H1 (cell line): ENCODE measurements at regions not wholly inside any gene's neighbourhood (a gene's known extent, or its start where the extent isn't known, plus 50 kb on each side); places are given as distances from the start of the nearest gene placed in this dataset.

Experiments used
- CTCF ChIA-PET: fragments of 300-600 bp; sonication (Branson Sonifier 250); formaldehyde crosslinking; loops from one replicate; lab custom pipeline; 2021; ENCODE audit not compliant: partially characterized antibody; lab: Charles Lee
- POLR2A ChIA-PET: fragments of 300-600 bp; sonication (Branson Sonifier 250); formaldehyde crosslinking; loops from one replicate; lab custom pipeline; 2021; ENCODE audit warnings: inconsistent platforms; ENCODE audit not compliant: partially characterized antibody; lab: Charles Lee
- DNase-seq, 2 experiments: peaks; one replicate each; pipeline versions ENCODE4 v3.0.0 to v3.0.0-alpha.2; 2010 to 2022; ENCODE audit warnings: low spot score in 2 of 2, low read depth in 1 of 2, mixed read lengths in 1 of 2
- FAIRE-seq: peaks from 2 replicates; lab custom pipeline; 2011; peaks lifted over from hg19 to GRCh38; lab: Jason Lieb, UNC
- H2AFZ ChIP-seq: 2 replicates; pipeline ENCODE4 v1.8.1; 2012; ENCODE audit warnings: low read length, inconsistent platforms
- H2AK5ac ChIP-seq: 2 replicates; pipeline ENCODE4 v1.6.1; 2013; ENCODE audit warnings: low read depth, low read length
- H2BK120ac ChIP-seq: replicated peaks from 2 replicates; pipeline ENCODE3; 2013; ENCODE audit warnings: low read depth, low read length, inconsistent platforms
- H2BK12ac ChIP-seq: 2 replicates; pipeline ENCODE4 v1.6.1; 2013; ENCODE audit warnings: low read depth, low read length
- H2BK15ac ChIP-seq: 2 replicates; pipeline ENCODE4 v1.6.1; 2013; ENCODE audit warnings: low read length
- H2BK20ac ChIP-seq: 2 replicates; pipeline ENCODE4 v1.6.1; 2013; ENCODE audit warnings: low read length
- H2BK5ac ChIP-seq: 2 replicates; pipeline ENCODE4 v1.6.1; 2013; ENCODE audit warnings: low read depth, low read length
- H3K14ac ChIP-seq: 2 replicates; pipeline ENCODE4 v1.6.1; 2013; ENCODE audit warnings: inconsistent platforms; ENCODE audit not compliant: insufficient read length
- H3K18ac ChIP-seq: 2 replicates; pipeline ENCODE4 v1.6.1; 2013; ENCODE audit warnings: low read length; ENCODE audit errors: extremely low read depth
- H3K23ac ChIP-seq: 2 replicates; pipeline ENCODE4 v1.6.1; 2013; ENCODE audit warnings: inconsistent platforms; ENCODE audit not compliant: insufficient read length
- H3K23me2 ChIP-seq: 2 replicates; pipeline ENCODE4 v1.6.1; 2013; ENCODE audit warnings: low read depth, low read length
- H3K27ac ChIP-seq: 2 replicates; pipeline ENCODE4 v1.6.1; 2011; ENCODE audit warnings: low read depth, low read length, inconsistent platforms
- H3K27me3 ChIP-seq, 4 experiments: replicated peaks in 1 of 4; 1 replicate in 1 of 4; 2 replicates in 3 of 4; pipeline versions ENCODE4 v1.6.1 to v1.8.1; 2011 to 2013; ENCODE audit warnings: low read length in 3 of 4, mild to moderate bottlenecking in 3 of 4, inconsistent platforms in 2 of 4, mixed read lengths in 2 of 4, moderate library complexity in 1 of 4; ENCODE audit not compliant: control insufficient read depth in 3 of 4, insufficient read depth in 3 of 4; ENCODE audit errors: extremely low read depth in 1 of 4
- H3K36me3 ChIP-seq, 4 experiments: 2 replicates each; pipeline versions ENCODE4 v1.6.1 to v1.8.1; 2011 to 2013; ENCODE audit warnings: mild to moderate bottlenecking in 4 of 4, low read length in 3 of 4, moderate library complexity in 2 of 4, control low read depth in 1 of 4, inconsistent platforms in 1 of 4; ENCODE audit not compliant: insufficient read depth in 4 of 4, control insufficient read depth in 2 of 4
- H3K4ac ChIP-seq: replicated peaks from 2 replicates; pipeline ENCODE3; 2013; ENCODE audit warnings: low read length, low read depth, mixed read lengths, inconsistent platforms; ENCODE audit not compliant: insufficient read length
- H3K4me1 ChIP-seq, 4 experiments: replicated peaks in 1 of 4; 1 replicate in 1 of 4; 2 replicates in 3 of 4; pipeline versions ENCODE4 v1.6.1 to v1.8.1; 2011 to 2013; ENCODE audit warnings: low read length in 3 of 4, inconsistent platforms in 2 of 4, mixed read lengths in 1 of 4; ENCODE audit not compliant: insufficient read depth in 4 of 4, control insufficient read depth in 3 of 4
- H3K4me2 ChIP-seq, 2 experiments: 2 replicates each; pipeline versions ENCODE4 v1.6.1 to v1.8.1; 2011 to 2013; ENCODE audit warnings: low read depth in 2 of 2, low read length in 2 of 2, control low read depth in 1 of 2, inconsistent platforms in 1 of 2, mild to moderate bottlenecking in 1 of 2; ENCODE audit not compliant: insufficient read depth in 1 of 2
- H3K4me3 ChIP-seq, 4 experiments: fragments of 200-600, 300-600 bp in 1 of 4; sonication (generic), shearing (Covaris generic), sonication (Bioruptor Twin) in 1 of 4; 2 replicates each; pipeline versions ENCODE4 v1.5.1 to v1.8.1; 2011 to 2016; ENCODE audit warnings: low read length in 4 of 4, low read depth in 3 of 4, control low read depth in 2 of 4, inconsistent platforms in 2 of 4, mild to moderate bottlenecking in 2 of 4, mixed read lengths in 1 of 4, moderate library complexity in 1 of 4; ENCODE audit not compliant: insufficient read depth in 2 of 4; ENCODE audit errors: extremely low read depth in 1 of 4
- H3K56ac ChIP-seq: replicated peaks from 2 replicates; pipeline ENCODE3; 2013; ENCODE audit warnings: low read depth, mild to moderate bottlenecking, mixed read lengths, low read length, inconsistent platforms; ENCODE audit not compliant: insufficient read length
- H3K79me1 ChIP-seq: 2 replicates; pipeline ENCODE4 v1.6.1; 2013; ENCODE audit warnings: low read depth, low read length, control low read depth
- H3K79me2 ChIP-seq, 2 experiments: 2 replicates each; pipeline versions ENCODE4 v1.6.1 to v1.8.1; 2012 to 2013; ENCODE audit warnings: low read length in 2 of 2, mild to moderate bottlenecking in 2 of 2, inconsistent platforms in 1 of 2; ENCODE audit not compliant: insufficient read depth in 2 of 2, control insufficient read depth in 1 of 2
- H3K9ac ChIP-seq, 4 experiments: replicated peaks in 1 of 4; 1 replicate in 1 of 4; 2 replicates in 3 of 4; pipeline versions ENCODE4 v1.6.1 to v1.8.1; 2011 to 2013; ENCODE audit warnings: low read depth in 3 of 4, low read length in 3 of 4, control low read depth in 2 of 4, mild to moderate bottlenecking in 2 of 4, moderate library complexity in 2 of 4, inconsistent platforms in 1 of 4; ENCODE audit errors: extremely low read depth in 1 of 4
- H3K9me3 ChIP-seq, 2 experiments: 2 replicates each; pipeline versions ENCODE4 v1.6.1 to v1.8.1; 2012 to 2013; ENCODE audit warnings: mild to moderate bottlenecking in 2 of 2, moderate library complexity in 2 of 2, control low read depth in 1 of 2, inconsistent platforms in 1 of 2, low read depth in 1 of 2, low read length in 1 of 2, mixed read lengths in 1 of 2; ENCODE audit not compliant: insufficient read depth in 2 of 2
- H4K20me1 ChIP-seq, 2 experiments: replicated peaks in 1 of 2; 2 replicates each; pipeline versions ENCODE3 to v1.8.1; 2011 to 2013; ENCODE audit warnings: inconsistent platforms in 2 of 2, low read length in 2 of 2, mild to moderate bottlenecking in 1 of 2; ENCODE audit not compliant: insufficient read depth in 2 of 2, control insufficient read depth in 1 of 2
- H4K5ac ChIP-seq: 2 replicates; pipeline ENCODE4 v1.6.1; 2013; ENCODE audit warnings: low read length, low read depth, mixed read lengths, inconsistent platforms; ENCODE audit not compliant: insufficient read length
- H4K8ac ChIP-seq: 2 replicates; pipeline ENCODE4 v1.8.0; 2013; ENCODE audit warnings: mild to moderate bottlenecking, moderate library complexity, low read length, inconsistent platforms; ENCODE audit not compliant: insufficient read depth; ENCODE audit errors: extremely low read depth
- H4K91ac ChIP-seq: replicated peaks from 2 replicates; pipeline ENCODE3; 2013; ENCODE audit warnings: low read length, mixed read lengths, inconsistent platforms; ENCODE audit not compliant: insufficient read length
- ASH2L ChIP-seq: fragments of 200-600, 300-600 bp; sonication (generic); IDR thresholded peaks from one replicate; pipeline ENCODE4 v1.7.1; 2017; ENCODE audit warnings: low read length
- BRCA1 ChIP-seq: IDR thresholded peaks from 2 replicates; pipeline ENCODE4 v1.6.1; 2012; ENCODE audit warnings: low read depth, low read length, improper control_type of control experiment
- CBX5 ChIP-seq: fragments of 300-800, 300-1000 bp; sonication (generic); IDR thresholded peaks from 2 replicates; pipeline ENCODE4 v1.7.1; 2016; ENCODE audit warnings: antibody characterized with exemption, low read length, low read depth
- EGR1 ChIP-seq: IDR thresholded peaks from 2 replicates; pipeline ENCODE4 v1.6.1; 2011; ENCODE audit warnings: low read depth, low read length, borderline replicate concordance
- EZH2 ChIP-seq: fragments of 200-600 bp; sonication (generic); IDR thresholded peaks from 2 replicates; pipeline ENCODE4 v1.7.1; 2012; ENCODE audit warnings: low read depth, mild to moderate bottlenecking, moderate library complexity, low read length, inconsistent platforms; ENCODE audit not compliant: severe bottlenecking
- JUN ChIP-seq: IDR thresholded peaks from 2 replicates; pipeline ENCODE4 v1.6.1; 2011; ENCODE audit warnings: low read depth, mild to moderate bottlenecking, improper control_type of control experiment, low read length
- RAD21 ChIP-seq, 2 experiments: IDR thresholded peaks in 1 of 2; conservative IDR thresholded peaks in 1 of 2; 2 replicates each; pipeline ENCODE4 v1.6.1; 2011; ENCODE audit warnings: low read depth in 2 of 2, low read length in 2 of 2, improper control_type of control experiment in 1 of 2, inconsistent platforms in 1 of 2, mild to moderate bottlenecking in 1 of 2, moderate library complexity in 1 of 2
- SIRT6 ChIP-seq: IDR thresholded peaks from one replicate; pipeline ENCODE4 v1.7.1; 2012; ENCODE audit warnings: low read length, inconsistent platforms
- SIX5 ChIP-seq: IDR thresholded peaks from 2 replicates; pipeline ENCODE4 v1.6.1; 2011; ENCODE audit warnings: mild to moderate bottlenecking, low read depth, low read length
- SP4 ChIP-seq: IDR thresholded peaks from 2 replicates; pipeline ENCODE4 v1.6.1; 2012; ENCODE audit warnings: low read length, inconsistent platforms
- SUZ12 ChIP-seq: fragments of 200-600 bp; sonication (generic); IDR thresholded peaks from 2 replicates; pipeline ENCODE4 v1.6.1; 2012; ENCODE audit warnings: mild to moderate bottlenecking, inconsistent platforms, low read length, moderate library complexity, mixed read lengths
- TAF1 ChIP-seq: IDR thresholded peaks from 2 replicates; pipeline ENCODE4 v1.6.1; 2011; ENCODE audit warnings: mild to moderate bottlenecking, low read depth, low read length
- TF ChIP-seq, protein P1 (sequence below), 3 experiments: IDR thresholded peaks; 1 replicate in 2 of 3; 2 replicates in 1 of 3; pipeline versions ENCODE4 v1.5.1 to v1.6.1; 2011; ENCODE audit warnings: low read length in 3 of 3, mild to moderate bottlenecking in 3 of 3, inconsistent platforms in 2 of 3, low read depth in 1 of 3, moderate library complexity in 1 of 3; ENCODE audit not compliant: insufficient read depth in 1 of 3; ENCODE audit errors: control extremely low read depth in 1 of 3
- TF ChIP-seq, protein P2 (sequence below): IDR thresholded peaks from 2 replicates; pipeline ENCODE4 v1.6.1; 2011; ENCODE audit warnings: low read depth, mild to moderate bottlenecking, low read length; ENCODE audit not compliant: insufficient read depth

DNA sequence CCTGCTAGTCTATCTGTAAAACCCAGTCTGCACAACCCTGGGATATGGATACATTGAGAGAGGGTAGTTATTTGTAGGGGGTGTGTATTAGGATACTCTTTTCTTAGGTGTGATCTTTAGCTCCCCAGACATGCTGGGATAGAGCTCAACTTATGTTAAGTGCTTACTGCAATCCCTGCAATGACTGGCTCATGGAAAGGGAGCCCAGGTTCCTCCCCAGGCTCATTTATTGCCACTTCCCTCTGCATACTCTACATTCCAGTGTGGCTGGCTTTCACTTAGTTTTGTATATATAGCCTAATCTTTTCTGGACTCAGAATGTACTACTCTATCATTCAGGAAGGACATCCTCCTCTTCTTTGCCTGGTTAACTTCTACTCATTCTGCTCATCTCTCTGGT, 172.0 kb downstream of the SYT10 start:
- H3K4me1 ChIP-seq, result no peaks in the 10 kb centered on the region
- H3K4ac ChIP-seq, result no peak overlapping the region
- no peak overlapping the region for H2BK15ac ChIP-seq
- ChIA-PET POLR2A (no interaction called here), CTCF (no interaction called here)
- no peak overlapping the region for H4K8ac ChIP-seq
- no peak overlapping the region for H2BK12ac ChIP-seq
- no peak overlapping the region for H3K56ac ChIP-seq
- no peaks in the 10 kb centered on the region for H3K9me3 ChIP-seq
- no peak overlapping the region for H2AFZ ChIP-seq
- no peak overlapping the region for H3K27ac ChIP-seq
- no peak overlapping the region for H2BK20ac ChIP-seq
- FAIRE-seq (no peak), DNase-seq (no peak)
- H3K36me3 ChIP-seq, result no peaks in the 10 kb centered on the region
- H3K79me2 ChIP-seq, result no peaks in the 10 kb centered on the region
- H3K79me1 ChIP-seq, result no peaks in the 10 kb centered on the region
- H3K27me3 ChIP-seq, result no peaks in the 10 kb centered on the region
- H3K18ac ChIP-seq, result no peak overlapping the region
- H4K91ac ChIP-seq, result no peak overlapping the region
- H3K23ac ChIP-seq, result no peak overlapping the region
- no peak overlapping the region for H2BK5ac ChIP-seq
- no peak for TF ChIP-seq RAD21 (IDR thresholded peaks at IDR 0.05 in 1 of 2, conservative IDR thresholded peaks at IDR 0.05 in 1 of 2; ENCODE audit: low read depth in 2 of 2, low read length in 2 of 2)
- TF ChIP-seq SIRT6, result no peak
- no peak for TF ChIP-seq BRCA1
- TF ChIP-seq, protein P1, sequence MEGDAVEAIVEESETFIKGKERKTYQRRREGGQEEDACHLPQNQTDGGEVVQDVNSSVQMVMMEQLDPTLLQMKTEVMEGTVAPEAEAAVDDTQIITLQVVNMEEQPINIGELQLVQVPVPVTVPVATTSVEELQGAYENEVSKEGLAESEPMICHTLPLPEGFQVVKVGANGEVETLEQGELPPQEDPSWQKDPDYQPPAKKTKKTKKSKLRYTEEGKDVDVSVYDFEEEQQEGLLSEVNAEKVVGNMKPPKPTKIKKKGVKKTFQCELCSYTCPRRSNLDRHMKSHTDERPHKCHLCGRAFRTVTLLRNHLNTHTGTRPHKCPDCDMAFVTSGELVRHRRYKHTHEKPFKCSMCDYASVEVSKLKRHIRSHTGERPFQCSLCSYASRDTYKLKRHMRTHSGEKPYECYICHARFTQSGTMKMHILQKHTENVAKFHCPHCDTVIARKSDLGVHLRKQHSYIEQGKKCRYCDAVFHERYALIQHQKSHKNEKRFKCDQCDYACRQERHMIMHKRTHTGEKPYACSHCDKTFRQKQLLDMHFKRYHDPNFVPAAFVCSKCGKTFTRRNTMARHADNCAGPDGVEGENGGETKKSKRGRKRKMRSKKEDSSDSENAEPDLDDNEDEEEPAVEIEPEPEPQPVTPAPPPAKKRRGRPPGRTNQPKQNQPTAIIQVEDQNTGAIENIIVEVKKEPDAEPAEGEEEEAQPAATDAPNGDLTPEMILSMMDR (IDR thresholded peaks at IDR 0.05; ENCODE audit: control extremely low read depth in 1 of 3, insufficient read depth in 1 of 3, low read depth in 1 of 3, low read length in 3 of 3), result no peak
- TF ChIP-seq, protein P2, sequence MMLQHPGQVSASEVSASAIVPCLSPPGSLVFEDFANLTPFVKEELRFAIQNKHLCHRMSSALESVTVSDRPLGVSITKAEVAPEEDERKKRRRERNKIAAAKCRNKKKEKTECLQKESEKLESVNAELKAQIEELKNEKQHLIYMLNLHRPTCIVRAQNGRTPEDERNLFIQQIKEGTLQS, result no peak
- TF ChIP-seq TAF1, result no peak
- TF ChIP-seq JUN, result no peak
- no peak for TF ChIP-seq SUZ12
- no peak for TF ChIP-seq EZH2
- no peak for TF ChIP-seq EGR1
- TF ChIP-seq SIX5, result no peak
- no peak for TF ChIP-seq CBX5
- TF ChIP-seq ASH2L, result no peak
- no peak for TF ChIP-seq SP4
- H3K14ac ChIP-seq, result no peak overlapping the region
- H3K4me3 ChIP-seq, result no peak overlapping the region
- H2AK5ac ChIP-seq, result no peak overlapping the region
- no peaks in the 10 kb centered on the region for H3K23me2 ChIP-seq
- no peak overlapping the region for H2BK120ac ChIP-seq
- no peak overlapping the region for H4K5ac ChIP-seq
- H3K9ac ChIP-seq, result no peak overlapping the region
- no peaks in the 10 kb centered on the region for H4K20me1 ChIP-seq
- no peak overlapping the region for H3K4me2 ChIP-seq
